Transverse colon (tissue), 4 donors: ENCODE measurements at regions not wholly inside any gene's neighbourhood (a gene's known extent, or its start where the extent isn't known, plus 50 kb on each side); places are given as distances from the start of the nearest gene placed in this dataset.

Source experiments
- DNase-seq: peaks from one replicate; pipeline ENCODE4 v3.0.0-alpha.2; 2019
- H3K27ac ChIP-seq, 4 donors: fragments of 200-600 bp; sonication (generic); 2 replicates each; pipeline ENCODE4 v1.5.1; 2016 to 2018; ENCODE audit warnings: inconsistent platforms in 4 of 4
- H3K27me3 ChIP-seq: fragments of 200-600 bp; sonication (generic); 2 replicates; pipeline ENCODE4 v1.5.1; 2017; ENCODE audit warnings: inconsistent platforms
- H3K36me3 ChIP-seq, 4 donors: fragments of 200-600 bp; sonication (generic); 2 replicates each; pipeline ENCODE4 v1.5.1; 2017 to 2019; ENCODE audit warnings: inconsistent platforms in 4 of 4
- H3K4me1 ChIP-seq, 4 donors: fragments of 200-600 bp; sonication (generic); 2 replicates each; pipeline ENCODE4 v1.5.1; 2017 to 2020; ENCODE audit warnings: inconsistent platforms in 4 of 4
- H3K4me3 ChIP-seq, 4 donors: fragments of 200-600 bp; sonication (generic); 1 replicate in 1 of 4; 2 replicates in 3 of 4; pipeline versions ENCODE4 v1.5.1 to v1.6.1; 2017 to 2019; ENCODE audit warnings: inconsistent platforms in 4 of 4
- H3K9me3 ChIP-seq, 2 donors: fragments of 200-600 bp; sonication (generic); 2 replicates each; pipeline ENCODE4 v1.5.1; 2017 to 2019; ENCODE audit warnings: inconsistent platforms in 2 of 2
- CTCF ChIP-seq, 5 experiments: fragments of 200-600 bp in 3 of 5; fragments of 450-650 bp in 2 of 5; sonication (generic) in 3 of 5; IDR thresholded peaks; 1 replicate in 2 of 5; 2 replicates in 3 of 5; pipeline ENCODE4 v1.5.1; 2016 to 2017; ENCODE audit warnings: antibody characterized with exemption in 5 of 5, inconsistent platforms in 3 of 5, mild to moderate bottlenecking in 2 of 5, moderate library complexity in 1 of 5
- EP300 ChIP-seq: sonication (generic); formaldehyde crosslinking; IDR thresholded peaks from one replicate; pipeline ENCODE4 v1.6.1; 2017; ENCODE audit warnings: antibody characterized with exemption, low read depth
- POLR2A ChIP-seq: fragments of 450-650 bp; IDR thresholded peaks from one replicate; pipeline ENCODE4 v1.6.1; 2016; ENCODE audit warnings: antibody characterized with exemption, mild to moderate bottlenecking, moderate library complexity
- POLR2AphosphoS5 ChIP-seq, 3 donors: sonication (generic); formaldehyde crosslinking; IDR thresholded peaks; one replicate each; pipeline ENCODE4 v1.6.1; 2016; ENCODE audit warnings: antibody characterized with exemption in 3 of 3
- WGBS, 2 donors: methylation state at CpG; one replicate each; pipeline ENCODE4 v1.1.5; 2018; ENCODE audit warnings: low coverage in 1 of 2; 5-methylcytosine and 5-hydroxymethylcytosine counted together
- in situ Hi-C, 4 donors: fragments of 200-750 bp; cut with MboI; loops; one replicate each; pipeline versions ENCODE4 v1.15.0 to v1.15.1; 2017; ENCODE audit warnings: low sequenced_read_pairs in 3 of 4, low pct_ligation_motif_present in 1 of 4, low pct_unique_long_range_greater_than_20kb in 1 of 4
- intact Hi-C: fragments of 100-400 bp; cut with DNase I; formaldehyde crosslinking; loops from one replicate; pipeline ENCODE4 v1.15.1; 2023; ENCODE audit warnings: low total_unique reads

GRCh38 chr1:105724286-105724685 lies 1332.2 kb upstream of the PRMT6 start:
- no peak overlapping the region for H3K27ac ChIP-seq
- WGBS, 2 donors = 11 to 31% methylated on average over 1 of the region's 1 CpG
- TF ChIP-seq EP300 = no peak
- no peak for TF ChIP-seq POLR2A
- no peak for TF ChIP-seq CTCF (IDR thresholded peaks at IDR 0.05)
- TF ChIP-seq POLR2AphosphoS5 (IDR thresholded peaks at IDR 0.05) = no peak
- no peak for DNase-seq
- in situ Hi-C loops (no loop called here), intact Hi-C loops (no loop called here)
- no peaks in the 10 kb centered on the region for H3K36me3 ChIP-seq
- H3K27me3 ChIP-seq = no peaks in the 10 kb centered on the region
- no peaks in the 10 kb centered on the region for H3K4me1 ChIP-seq
- no peaks in the 10 kb centered on the region for H3K9me3 ChIP-seq
- H3K4me3 ChIP-seq = no peak overlapping the region

GRCh38 chr1:105730701-105731100 lies 1325.8 kb upstream of the PRMT6 start:
- Histone ChIP-seq H3K4me1 (no peaks in the 10 kb centered on the region), H3K36me3 (no peaks in the 10 kb centered on the region), H3K9me3 (no peaks in the 10 kb centered on the region), H3K27ac (no peak overlapping the region), H3K4me3 (no peak overlapping the region), H3K27me3 (no peaks in the 10 kb centered on the region)
- no peak for DNase-seq
- in situ Hi-C loops = no loop called here
- intact Hi-C loops = no loop called here
- TF ChIP-seq EP300 = no peak
- no peak for TF ChIP-seq CTCF (IDR thresholded peaks at IDR 0.05)
- TF ChIP-seq POLR2A = no peak
- no peak for TF ChIP-seq POLR2AphosphoS5 (IDR thresholded peaks at IDR 0.05)
- 71 to 73% methylated on average over 3 of the region's 3 CpGs for WGBS, 2 donors

- TF ChIP-seq CTCF (IDR thresholded peaks at IDR 0.05) (no peak), POLR2AphosphoS5 (IDR thresholded peaks at IDR 0.05) (no peak), POLR2A (no peak), EP300 (no peak)
- 72 to 73% methylated on average over 3 of the region's 3 CpGs for WGBS, 2 donors
- intact Hi-C loops = no loop called here
Measured at GRCh38 chr1:105736349-105736748, 1320.1 kb upstream of the PRMT6 start.

GRCh38 chr1:105779727-105780126 lies 1276.7 kb upstream of the PRMT6 start:
- H3K9me3 ChIP-seq = no peaks in the 10 kb centered on the region
- no peak overlapping the region for H3K4me3 ChIP-seq

More at GRCh38 chr1:105736349-105736748, 1320.1 kb upstream of the PRMT6 start:
- no peaks in the 10 kb centered on the region for H3K4me1 ChIP-seq
- no peak overlapping the region for H3K4me3 ChIP-seq
- no peaks in the 10 kb centered on the region for H3K9me3 ChIP-seq
- no peaks in the 10 kb centered on the region for H3K27me3 ChIP-seq
- in situ Hi-C loops = no loop called here
- no peak overlapping the region for H3K27ac ChIP-seq
- no peaks in the 10 kb centered on the region for H3K36me3 ChIP-seq
- no peak for DNase-seq

More at GRCh38 chr1:105779727-105780126, 1276.7 kb upstream of the PRMT6 start:
- Histone ChIP-seq H3K36me3 (no peaks in the 10 kb centered on the region), H3K4me1 (no peaks in the 10 kb centered on the region), H3K27ac (no peak overlapping the region), H3K27me3 (no peaks in the 10 kb centered on the region)
- TF ChIP-seq POLR2AphosphoS5 (IDR thresholded peaks at IDR 0.05) (no peak), EP300 (no peak), CTCF (IDR thresholded peaks at IDR 0.05) (no peak), POLR2A (no peak)
- in situ Hi-C loops = loop anchor here in 2 of 4 donors (25.0 kb wide), 1 partner anchor 992 kb away; no protein-coding TSS in a partner anchor
- WGBS, 2 donors = 69 to 80% methylated on average over 2 to 4 of the region's 4 CpGs
- DNase-seq = no peak
- intact Hi-C loops = no loop called here
